ENCODE measurements at regions not wholly inside any gene's neighbourhood (a gene's known extent, or its start where the extent isn't known, plus 50 kb on each side); places are given as distances from the start of the nearest gene placed in this dataset.

DNA sequence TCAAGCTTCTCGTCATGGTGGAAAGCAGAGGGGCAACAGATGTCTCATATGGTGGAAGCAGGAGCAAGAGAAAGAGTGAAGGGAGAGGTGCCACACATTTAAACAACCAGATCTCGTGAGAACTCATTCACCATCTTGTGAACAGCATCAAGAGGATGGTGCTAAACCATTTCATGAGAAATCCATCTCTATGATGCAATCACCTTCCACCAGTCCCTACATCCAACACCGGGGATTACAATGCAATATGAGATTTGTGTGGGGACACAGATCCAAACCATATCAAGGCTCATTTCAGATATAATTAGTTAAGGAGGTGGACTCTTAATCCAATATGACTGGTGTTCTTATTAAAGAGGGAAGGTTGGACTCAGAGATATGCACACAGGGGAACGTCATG, 272.8 kb downstream of the KCNS3 start:
- Histone ChIP-seq H3K36me3 (no peaks in the 10 kb centered on the region), H3K4me3 (no peak overlapping the region), H3K27ac (no peak overlapping the region), H3K9me3 (no peaks in the 10 kb centered on the region), H3K4me1 (no peaks in the 10 kb centered on the region), H3K27me3 (no peaks in the 10 kb centered on the region)
- DNase-seq (no peak), ATAC-seq (no peak)
- intact Hi-C loops (cut with DNase I): loop anchor here in 4 of 10 donors (2.0 to 10.0 kb wide), 4 partner anchors 224 to 426 kb away; no protein-coding TSS in a partner anchor
- WGBS, 4 donors: 69 to 87% (median 80%) methylated on average over 4 of the region's 4 CpGs
- TF ChIP-seq, protein P1, sequence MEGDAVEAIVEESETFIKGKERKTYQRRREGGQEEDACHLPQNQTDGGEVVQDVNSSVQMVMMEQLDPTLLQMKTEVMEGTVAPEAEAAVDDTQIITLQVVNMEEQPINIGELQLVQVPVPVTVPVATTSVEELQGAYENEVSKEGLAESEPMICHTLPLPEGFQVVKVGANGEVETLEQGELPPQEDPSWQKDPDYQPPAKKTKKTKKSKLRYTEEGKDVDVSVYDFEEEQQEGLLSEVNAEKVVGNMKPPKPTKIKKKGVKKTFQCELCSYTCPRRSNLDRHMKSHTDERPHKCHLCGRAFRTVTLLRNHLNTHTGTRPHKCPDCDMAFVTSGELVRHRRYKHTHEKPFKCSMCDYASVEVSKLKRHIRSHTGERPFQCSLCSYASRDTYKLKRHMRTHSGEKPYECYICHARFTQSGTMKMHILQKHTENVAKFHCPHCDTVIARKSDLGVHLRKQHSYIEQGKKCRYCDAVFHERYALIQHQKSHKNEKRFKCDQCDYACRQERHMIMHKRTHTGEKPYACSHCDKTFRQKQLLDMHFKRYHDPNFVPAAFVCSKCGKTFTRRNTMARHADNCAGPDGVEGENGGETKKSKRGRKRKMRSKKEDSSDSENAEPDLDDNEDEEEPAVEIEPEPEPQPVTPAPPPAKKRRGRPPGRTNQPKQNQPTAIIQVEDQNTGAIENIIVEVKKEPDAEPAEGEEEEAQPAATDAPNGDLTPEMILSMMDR (IDR thresholded peaks at IDR 0.05): no peak
- TF ChIP-seq POLR2A (IDR thresholded peaks at IDR 0.05): no peak

DNA sequence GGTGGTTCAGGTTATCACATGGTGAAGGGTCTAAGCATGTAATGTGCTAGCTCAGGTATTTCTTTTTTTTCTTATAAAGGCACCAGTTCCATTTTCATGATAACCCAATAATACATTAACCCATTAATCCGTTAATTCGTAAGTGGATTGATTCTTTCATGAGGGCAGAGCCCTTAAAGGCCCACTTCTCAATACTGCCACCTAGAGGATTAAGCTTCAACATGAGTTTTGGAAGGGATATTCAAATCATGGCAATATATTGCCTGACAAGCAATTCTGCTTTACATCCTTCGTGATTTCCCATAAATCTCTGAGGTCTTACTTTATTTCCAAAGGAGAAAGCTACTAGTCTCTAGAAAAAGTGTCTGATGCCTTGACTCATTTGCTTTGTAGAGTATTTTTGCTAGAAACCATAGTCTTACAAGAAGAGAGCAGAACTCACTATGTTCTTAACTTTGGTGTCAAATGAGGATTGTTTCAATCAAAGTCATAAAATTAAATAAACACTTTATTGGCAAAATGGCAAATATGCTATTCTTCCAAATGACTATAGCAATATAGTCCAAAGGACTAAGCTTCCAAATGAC, 271.3 kb downstream of the KCNS3 start:
- intact Hi-C loops (cut with DNase I): loop anchor here in 9 of 10 donors (1.0 to 10.0 kb wide), 5 partner anchors 225 to 425 kb away; no protein-coding TSS in a partner anchor
- no peaks in the 10 kb centered on the region for H3K36me3 ChIP-seq
- no peaks in the 10 kb centered on the region for H3K27me3 ChIP-seq
- DNase-seq (no peak), ATAC-seq (peak in 1 of 4 donors; percentile 41)
- no peak overlapping the region for H3K27ac ChIP-seq
- WGBS, 4 donors: 13 to 26% (median 15%) methylated on average over 3 of the region's 3 CpGs
- H3K4me1 ChIP-seq: no peaks in the 10 kb centered on the region
- no peak overlapping the region for H3K4me3 ChIP-seq
- TF ChIP-seq, protein P1 (IDR thresholded peaks at IDR 0.05): peak; percentile 59 to 88 (median 73)
- TF ChIP-seq POLR2A (IDR thresholded peaks at IDR 0.05): no peak
- H3K9me3 ChIP-seq: no peaks in the 10 kb centered on the region

DNA sequence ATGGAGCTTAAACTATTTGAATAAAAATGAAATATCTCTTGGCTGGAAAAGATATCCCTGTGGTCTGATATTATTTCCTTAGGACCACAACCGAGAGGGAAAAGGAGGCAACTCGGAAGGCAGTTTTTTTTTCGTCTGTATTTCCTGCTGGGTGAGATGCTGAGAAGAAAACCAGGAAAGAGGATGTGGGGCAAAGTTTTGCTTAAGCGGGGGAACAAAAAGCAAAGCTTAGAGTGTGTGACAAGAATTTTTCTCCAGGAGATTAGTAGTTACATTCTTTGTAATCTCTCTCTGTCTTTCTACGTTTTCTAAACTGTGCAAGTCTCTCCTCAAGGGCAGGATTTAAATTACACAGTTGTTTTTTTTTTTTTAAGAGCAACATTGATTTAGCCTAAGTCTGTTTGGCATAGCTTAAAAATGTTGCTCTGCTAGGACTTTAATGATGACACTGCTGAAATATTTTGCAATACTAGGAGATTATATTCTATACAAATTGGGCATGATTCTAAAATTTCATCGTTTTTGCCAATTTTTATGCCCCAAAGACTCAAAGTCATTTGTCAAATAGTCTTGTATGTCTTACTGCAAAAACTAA, 258.5 kb downstream of the KCNS3 start:
- WGBS, 4 donors: 39 to 40% (median 40%) methylated on average over 6 of the region's 6 CpGs
- Histone ChIP-seq H3K4me3 (no peak overlapping the region), H3K27me3 (no peaks in the 10 kb centered on the region), H3K36me3 (no peaks in the 10 kb centered on the region), H3K9me3 (peaks cover 0 to 12% (median 0%) of the 10 kb centered on the region in 12 donors), H3K4me1 (no peaks in the 10 kb centered on the region), H3K27ac (no peak overlapping the region)
- DNase-seq: no peak
- TF ChIP-seq, protein P1 (IDR thresholded peaks at IDR 0.05): no peak
- TF ChIP-seq POLR2A (IDR thresholded peaks at IDR 0.05): no peak
- intact Hi-C loops (cut with DNase I): no loop called here
- no peak for ATAC-seq

- Histone ChIP-seq H3K36me3 (no peaks in the 10 kb centered on the region), H3K4me3 (no peak overlapping the region), H3K27ac (no peak overlapping the region), H3K27me3 (no peaks in the 10 kb centered on the region), H3K9me3 (no peaks in the 10 kb centered on the region), H3K4me1 (no peaks in the 10 kb centered on the region)
- DNase-seq (no peak), ATAC-seq (no peak)
- intact Hi-C loops (cut with DNase I): no loop called here
- TF ChIP-seq, protein P1 (IDR thresholded peaks at IDR 0.05): no peak
- no peak for TF ChIP-seq POLR2A (IDR thresholded peaks at IDR 0.05)
Observed at GRCh38 chr2:18133310-18133709, 254.8 kb downstream of the KCNS3 start.
